RWPE2 (cell line): ENCODE measurements at regions not wholly inside any gene's neighbourhood (a gene's known extent, or its start where the extent isn't known, plus 50 kb on each side); places are given as distances from the start of the nearest gene placed in this dataset.
"Not testable (repeated sequence)": the region's sequence is repeated elsewhere in the genome, so short reads cannot be mapped to it uniquely, and the experiment has no call there.

ENCODE experiments used
- ATAC-seq: fragments of 200-7000 bp; cut with Tn5 transposase; 3 replicates; pipeline ENCODE4 v1.9.1; 2021; ENCODE audit warnings: low read depth
- DNase-seq: peaks from one replicate; pipeline ENCODE4 v3.0.0-alpha.2; 2020; ENCODE audit warnings: low spot score
- H3K27ac ChIP-seq: fragments of 450-650 bp; 2 replicates; pipeline ENCODE4 v1.5.1; 2017; ENCODE audit warnings: mild to moderate bottlenecking; ENCODE audit not compliant: poor library complexity, severe bottlenecking
- H3K27me3 ChIP-seq: fragments of 250-450 bp; sonication (Bioruptor Pico); 2 replicates; pipeline ENCODE4 v1.5.1; 2021; ENCODE audit warnings: mild to moderate bottlenecking, moderate library complexity; ENCODE audit not compliant: insufficient read depth, poor library complexity, severe bottlenecking
- H3K36me3 ChIP-seq: fragments of 250-450 bp; sonication (Bioruptor Pico); 2 replicates; pipeline ENCODE4 v1.5.1; 2020; ENCODE audit warnings: low read depth, mild to moderate bottlenecking, moderate library complexity
- H3K4me1 ChIP-seq: fragments of 250-450 bp; sonication (Bioruptor Pico); 2 replicates; pipeline ENCODE4 v1.5.1; 2021; ENCODE audit warnings: mild to moderate bottlenecking, moderate library complexity; ENCODE audit not compliant: insufficient read depth, poor library complexity, severe bottlenecking
- H3K4me3 ChIP-seq: fragments of 250-450 bp; sonication (Bioruptor Pico); 2 replicates; pipeline ENCODE4 v1.5.1; 2021; ENCODE audit warnings: mild to moderate bottlenecking, moderate library complexity; ENCODE audit not compliant: severe bottlenecking
- H3K9me3 ChIP-seq: fragments of 250-450 bp; sonication (Bioruptor Pico); 2 replicates; pipeline ENCODE4 v1.5.1; 2021; ENCODE audit warnings: mild to moderate bottlenecking, moderate library complexity; ENCODE audit not compliant: severe bottlenecking
- TF ChIP-seq, protein P1 (sequence below): fragments of 450-650 bp; IDR thresholded peaks from one replicate; pipeline ENCODE4 v1.5.1; 2017; ENCODE audit warnings: mild to moderate bottlenecking, moderate library complexity; ENCODE audit not compliant: poor library complexity, severe bottlenecking

DNA sequence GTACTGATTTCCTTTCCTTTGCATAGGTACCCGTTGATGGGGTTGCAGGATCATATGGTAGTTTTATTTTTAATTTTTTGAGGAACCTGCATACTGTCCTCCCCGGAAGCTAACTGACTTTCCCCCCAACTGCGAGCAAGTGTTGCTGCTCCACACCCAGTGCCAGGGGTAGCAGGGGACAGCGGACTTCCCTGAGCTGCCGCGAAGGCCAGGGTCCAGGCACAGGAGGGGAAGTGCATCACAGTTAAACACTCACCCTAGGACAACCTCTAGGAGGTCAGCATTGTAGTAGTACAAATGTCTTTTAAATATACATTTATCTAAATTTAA, 201.7 kb downstream of the NPIPB11 start:
- Histone ChIP-seq H3K4me3 (no peak overlapping the region), H3K27me3 (no peaks in the 10 kb centered on the region), H3K4me1 (no peaks in the 10 kb centered on the region), H3K9me3 (no peaks in the 10 kb centered on the region), H3K27ac (no peak overlapping the region), H3K36me3 (no peaks in the 10 kb centered on the region)
- no peak for DNase-seq
- TF ChIP-seq, protein P1, sequence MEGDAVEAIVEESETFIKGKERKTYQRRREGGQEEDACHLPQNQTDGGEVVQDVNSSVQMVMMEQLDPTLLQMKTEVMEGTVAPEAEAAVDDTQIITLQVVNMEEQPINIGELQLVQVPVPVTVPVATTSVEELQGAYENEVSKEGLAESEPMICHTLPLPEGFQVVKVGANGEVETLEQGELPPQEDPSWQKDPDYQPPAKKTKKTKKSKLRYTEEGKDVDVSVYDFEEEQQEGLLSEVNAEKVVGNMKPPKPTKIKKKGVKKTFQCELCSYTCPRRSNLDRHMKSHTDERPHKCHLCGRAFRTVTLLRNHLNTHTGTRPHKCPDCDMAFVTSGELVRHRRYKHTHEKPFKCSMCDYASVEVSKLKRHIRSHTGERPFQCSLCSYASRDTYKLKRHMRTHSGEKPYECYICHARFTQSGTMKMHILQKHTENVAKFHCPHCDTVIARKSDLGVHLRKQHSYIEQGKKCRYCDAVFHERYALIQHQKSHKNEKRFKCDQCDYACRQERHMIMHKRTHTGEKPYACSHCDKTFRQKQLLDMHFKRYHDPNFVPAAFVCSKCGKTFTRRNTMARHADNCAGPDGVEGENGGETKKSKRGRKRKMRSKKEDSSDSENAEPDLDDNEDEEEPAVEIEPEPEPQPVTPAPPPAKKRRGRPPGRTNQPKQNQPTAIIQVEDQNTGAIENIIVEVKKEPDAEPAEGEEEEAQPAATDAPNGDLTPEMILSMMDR: no peak
- no peak for ATAC-seq

DNA sequence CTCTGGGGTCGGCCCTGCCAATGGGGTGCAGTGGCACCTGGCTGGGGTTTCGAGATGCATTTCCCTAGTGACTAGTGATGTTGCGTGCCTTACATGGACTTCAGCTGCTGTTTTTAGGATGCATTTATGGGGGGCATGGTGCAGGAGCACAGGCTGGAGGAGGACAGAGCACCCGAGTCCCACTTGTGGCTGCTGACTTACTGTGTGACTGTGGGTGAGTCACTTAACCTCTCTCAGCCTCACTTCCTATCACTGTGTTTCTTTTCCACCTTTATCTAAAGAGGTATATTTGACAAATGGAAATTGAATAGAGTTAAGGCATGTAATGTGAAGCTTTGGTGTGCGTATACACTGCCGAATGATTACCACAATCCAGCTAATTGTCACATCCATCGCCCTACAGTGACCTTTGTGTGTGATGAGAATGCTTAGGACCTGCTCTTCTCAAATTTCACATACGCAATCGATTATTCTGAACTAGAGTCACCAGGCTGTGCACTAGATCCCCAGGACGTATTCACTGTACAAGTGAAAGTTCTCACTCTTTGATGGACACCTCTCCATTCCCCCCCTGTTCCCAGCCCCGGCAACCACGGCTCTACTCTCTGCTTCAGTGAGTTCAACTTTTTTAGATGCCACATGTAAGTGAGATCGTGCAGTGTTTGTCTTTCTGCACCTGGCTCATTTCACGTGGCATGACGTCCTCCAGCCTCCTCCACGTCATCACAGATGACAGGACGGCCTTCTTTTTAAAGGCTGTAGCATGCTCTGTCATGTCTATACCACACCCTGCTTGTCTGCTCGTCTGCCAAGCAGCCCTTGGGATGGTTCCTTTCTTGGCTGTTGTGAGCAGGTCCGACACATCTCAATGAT, 202.3 kb downstream of the NPIPB11 start:
- H3K36me3 ChIP-seq, DNase-seq, H3K4me1 ChIP-seq, H3K4me3 ChIP-seq, ATAC-seq, H3K9me3 ChIP-seq, H3K27me3 ChIP-seq, H3K27ac ChIP-seq: not testable (repeated sequence)

DNA sequence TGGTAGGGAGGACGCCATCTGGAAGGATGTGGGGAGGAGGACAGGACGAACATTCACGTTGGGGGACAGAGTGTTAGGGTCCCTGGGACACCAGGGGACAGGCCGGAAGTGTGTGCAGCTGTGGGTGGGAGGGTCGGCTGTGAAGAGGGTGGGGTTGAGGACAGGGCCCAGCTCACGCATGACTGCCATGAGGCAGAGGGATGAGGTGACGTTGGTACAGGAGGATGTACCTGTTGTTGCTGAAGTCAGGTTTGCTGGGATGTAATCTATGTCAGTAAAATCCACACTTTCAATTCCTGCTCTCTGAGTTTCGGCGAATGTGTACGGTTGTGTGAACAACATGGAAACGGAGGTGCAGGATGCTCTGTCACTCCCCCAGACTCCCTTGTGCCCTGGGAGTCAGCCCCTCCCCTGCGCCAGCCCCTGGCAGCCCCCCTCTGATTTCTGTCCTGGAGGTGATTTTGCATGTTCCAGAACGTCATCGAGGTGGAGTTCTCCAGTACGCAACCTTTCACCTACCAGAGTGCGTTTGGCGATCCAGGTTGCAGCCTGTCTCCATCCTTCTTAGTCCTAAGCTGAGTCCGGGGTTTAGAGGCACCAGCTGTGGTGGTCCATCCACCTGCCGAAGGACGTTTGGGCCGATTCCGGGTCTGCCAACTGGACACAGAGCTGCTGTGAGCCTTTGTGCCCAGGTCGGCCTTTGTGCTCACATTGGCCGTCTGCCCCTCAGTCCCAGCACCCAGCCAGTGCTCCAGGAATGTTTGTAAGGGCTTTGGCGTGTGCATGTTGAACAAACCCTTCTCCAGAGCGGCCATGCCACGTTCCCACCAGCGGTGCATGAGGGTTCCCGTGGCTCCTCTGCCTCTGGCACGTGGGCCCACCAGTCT, 203.2 kb downstream of the NPIPB11 start:
- H3K27me3 ChIP-seq, H3K4me3 ChIP-seq, H3K9me3 ChIP-seq, DNase-seq, H3K27ac ChIP-seq, H3K36me3 ChIP-seq, H3K4me1 ChIP-seq, ATAC-seq: not testable (repeated sequence)

DNA sequence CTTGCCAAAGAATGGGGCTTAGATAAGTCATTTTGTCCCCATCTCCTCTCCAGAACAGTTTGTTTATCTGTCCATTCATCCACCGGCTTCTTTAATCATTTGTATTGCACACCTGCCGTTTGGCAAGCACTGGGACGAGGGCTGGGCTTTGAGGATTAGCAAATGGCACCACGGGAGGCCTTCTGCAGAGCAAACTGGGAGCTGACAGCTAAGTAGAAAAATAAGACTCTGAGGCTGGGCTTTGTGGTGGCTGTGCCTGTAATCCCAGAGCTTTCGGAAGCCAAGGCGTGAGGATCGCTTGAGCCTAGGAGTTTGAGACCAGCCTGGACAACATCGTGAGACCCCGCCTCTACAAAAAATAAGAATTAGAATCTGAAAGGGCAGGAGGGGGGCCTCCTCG, 203.9 kb downstream of the NPIPB11 start:
- H3K27ac ChIP-seq, H3K27me3 ChIP-seq, H3K9me3 ChIP-seq, H3K4me1 ChIP-seq, ATAC-seq, DNase-seq, H3K4me3 ChIP-seq, H3K36me3 ChIP-seq: not testable (repeated sequence)

DNA sequence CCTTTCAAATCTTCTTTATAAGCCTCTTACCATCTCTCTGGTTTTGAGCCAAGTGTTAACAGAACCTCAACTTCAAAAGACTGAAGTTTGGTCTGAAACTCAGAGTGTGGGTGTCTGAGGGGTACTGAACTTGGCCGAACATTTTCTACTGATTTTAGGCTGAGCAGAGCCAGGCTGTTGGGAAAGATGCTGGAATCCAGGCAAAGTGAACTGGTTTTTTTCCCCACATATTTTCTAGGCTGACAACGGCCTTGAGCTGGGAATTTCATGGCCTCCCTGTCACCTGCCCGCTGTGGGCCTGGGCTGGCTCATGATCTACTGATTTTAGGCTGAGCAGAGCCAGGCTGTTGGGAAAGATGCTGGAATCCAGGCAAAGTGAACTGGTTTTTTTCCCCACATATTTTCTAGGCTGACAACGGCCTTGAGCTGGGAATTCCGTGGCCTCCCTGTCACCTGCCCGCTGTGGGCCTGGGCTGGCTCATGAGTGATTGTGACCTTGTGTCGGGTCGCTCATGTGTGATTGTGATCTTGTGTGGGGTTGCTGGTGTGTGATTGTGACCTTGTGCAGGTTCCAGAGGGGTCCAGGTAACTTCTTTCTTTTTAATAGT, 204.4 kb downstream of the NPIPB11 start:
- not testable (repeated sequence) for DNase-seq, H3K36me3 ChIP-seq, H3K27me3 ChIP-seq, ATAC-seq, H3K4me1 ChIP-seq, H3K4me3 ChIP-seq, H3K9me3 ChIP-seq, H3K27ac ChIP-seq

DNA sequence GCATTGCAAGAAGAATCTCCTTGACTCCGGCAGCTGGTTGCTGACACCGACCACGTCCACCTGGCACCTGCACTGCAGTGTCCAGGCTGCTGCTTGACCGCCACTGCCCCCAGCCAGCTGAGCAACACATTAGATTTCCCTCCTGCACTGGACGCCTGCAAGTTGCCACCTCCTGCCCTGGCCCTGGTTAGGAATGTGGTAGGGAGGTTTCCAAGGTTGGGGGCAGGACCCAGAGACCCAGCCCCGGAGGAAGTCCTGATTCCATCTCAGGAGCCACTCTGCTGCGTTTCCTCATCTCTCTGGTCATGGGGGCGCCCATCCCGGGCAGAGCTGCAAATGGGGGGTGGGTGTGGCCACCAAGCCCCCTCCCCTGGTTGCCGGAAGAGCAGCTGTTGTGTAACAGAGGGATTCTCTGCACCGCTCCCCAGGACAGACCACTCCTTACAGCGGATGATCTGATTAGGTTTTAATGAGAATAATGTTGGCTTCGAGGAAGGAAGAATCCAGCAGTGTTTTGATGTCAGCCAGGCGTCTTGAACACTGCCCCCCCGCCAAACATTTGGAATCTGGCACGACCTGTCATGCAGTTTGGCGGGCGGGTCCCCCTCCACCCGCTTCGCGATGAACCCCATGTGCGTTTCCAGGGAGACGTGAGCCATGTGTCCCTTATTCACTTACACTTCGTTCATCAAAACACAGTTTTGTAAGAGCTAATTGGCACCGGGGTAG, 205.1 kb downstream of the NPIPB11 start:
- not testable (repeated sequence) for H3K4me1 ChIP-seq, H3K27me3 ChIP-seq, H3K4me3 ChIP-seq, H3K9me3 ChIP-seq, H3K36me3 ChIP-seq, H3K27ac ChIP-seq, ATAC-seq, DNase-seq

DNA sequence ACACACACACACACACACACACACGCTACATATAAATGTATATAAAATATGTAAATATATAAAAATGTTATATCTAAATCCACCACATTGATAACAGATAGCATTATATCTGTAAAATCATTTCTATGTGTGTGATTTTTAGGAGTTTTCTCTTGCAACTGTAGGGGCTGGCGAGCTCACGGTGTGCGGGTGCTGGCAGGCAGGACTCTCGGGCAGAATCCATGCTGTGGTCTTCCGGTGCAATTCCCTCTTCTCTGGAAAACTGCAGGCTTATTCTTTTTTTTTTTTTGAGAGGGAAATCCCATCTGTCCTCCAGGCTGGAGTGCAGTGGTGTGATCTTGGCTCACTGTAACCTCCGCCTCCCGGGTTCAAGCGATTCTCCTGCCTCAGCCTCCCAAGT, 205.8 kb downstream of the NPIPB11 start:
- DNase-seq, H3K27ac ChIP-seq, H3K4me3 ChIP-seq, H3K27me3 ChIP-seq, ATAC-seq, H3K9me3 ChIP-seq, H3K36me3 ChIP-seq, H3K4me1 ChIP-seq: not testable (repeated sequence)

DNA sequence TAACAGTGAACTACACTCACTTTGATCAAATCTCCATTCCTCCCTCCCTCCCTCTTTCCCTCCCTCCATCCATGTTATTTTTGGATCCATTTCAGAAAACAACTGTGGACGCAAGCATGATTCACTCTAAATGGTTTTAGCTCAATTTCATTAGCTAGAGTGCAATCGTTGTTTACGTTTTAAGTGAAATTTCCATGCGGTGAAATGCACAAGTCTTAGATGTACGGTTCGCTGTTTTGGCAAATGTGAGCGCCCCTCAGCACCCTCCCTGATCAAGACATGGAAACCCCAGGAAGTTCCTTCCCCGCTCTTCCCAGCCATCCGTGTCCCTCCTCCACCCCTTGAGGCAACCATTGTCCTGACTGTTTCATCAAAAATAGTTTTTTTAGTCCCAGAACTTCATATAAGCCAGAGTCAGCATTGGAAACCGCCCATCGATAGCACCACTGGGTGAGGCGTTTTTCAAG, 206.3 kb downstream of the NPIPB11 start:
- DNase-seq, H3K36me3 ChIP-seq, H3K27ac ChIP-seq, H3K4me3 ChIP-seq, H3K9me3 ChIP-seq, H3K27me3 ChIP-seq, H3K4me1 ChIP-seq: not testable (repeated sequence)
- peak; percentile 68 for ATAC-seq

DNA sequence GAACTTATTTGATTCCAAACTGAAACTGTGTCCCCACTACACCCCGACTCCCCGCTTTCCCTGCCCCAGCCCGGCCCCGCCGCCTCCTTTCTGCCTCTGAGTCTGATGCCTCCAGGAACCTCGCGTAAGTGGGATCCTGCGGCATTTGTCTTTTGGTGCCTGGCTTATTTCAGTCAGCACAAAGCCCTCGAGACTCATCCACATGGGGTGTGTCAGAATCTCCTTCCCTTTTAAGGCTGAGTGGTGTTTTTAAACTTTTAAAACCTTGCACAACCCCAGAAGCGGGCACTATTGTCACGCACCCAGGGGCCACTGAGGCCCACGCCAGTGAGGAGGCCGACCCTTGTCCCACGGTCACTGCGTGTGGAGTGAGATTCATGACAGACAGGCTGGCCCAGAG, 206.9 kb downstream of the NPIPB11 start:
- not testable (repeated sequence) for H3K4me3 ChIP-seq, H3K4me1 ChIP-seq, H3K27ac ChIP-seq, H3K9me3 ChIP-seq, ATAC-seq, H3K27me3 ChIP-seq, H3K36me3 ChIP-seq
- DNase-seq: peak; percentile 13
